GM21526 (cell line): ENCODE measurements at regions not wholly inside any gene's neighbourhood (a gene's known extent, or its start where the extent isn't known, plus 50 kb on each side); places are given as distances from the start of the nearest gene placed in this dataset.

ENCODE experiments used
- ATAC-seq: cut with Tn5 transposase; IDR thresholded peaks from one replicate; pipeline ENCODE4 v1.9.1; 2021; ENCODE audit warnings: moderate library complexity; ENCODE audit not compliant: unreplicated experiment, low FRiP score

- no peak for ATAC-seq
Measured at GRCh38 chr2:134107402-134107801, 146.5 kb upstream of the MGAT5 start.

DNA sequence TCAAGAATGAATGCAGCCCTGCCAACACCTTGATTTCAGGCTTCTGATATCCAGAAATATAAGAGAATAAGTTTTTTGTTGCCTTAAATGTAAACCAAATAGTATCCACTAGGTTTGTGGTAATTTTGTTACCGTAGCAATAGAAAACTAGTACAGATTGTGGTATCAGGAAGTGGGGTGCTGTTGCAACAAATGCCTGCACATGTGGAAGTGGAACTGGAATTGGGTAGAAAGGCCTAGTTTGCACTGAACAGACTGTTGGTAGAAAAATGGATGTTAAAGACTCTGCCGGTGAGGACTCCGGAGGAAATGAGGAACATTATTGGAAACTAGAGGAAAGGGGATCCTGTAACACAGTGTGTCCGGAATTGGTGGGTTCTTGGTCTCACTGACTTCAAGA lies 145.8 kb upstream of the MGAT5 start:
- no peak for ATAC-seq

DNA sequence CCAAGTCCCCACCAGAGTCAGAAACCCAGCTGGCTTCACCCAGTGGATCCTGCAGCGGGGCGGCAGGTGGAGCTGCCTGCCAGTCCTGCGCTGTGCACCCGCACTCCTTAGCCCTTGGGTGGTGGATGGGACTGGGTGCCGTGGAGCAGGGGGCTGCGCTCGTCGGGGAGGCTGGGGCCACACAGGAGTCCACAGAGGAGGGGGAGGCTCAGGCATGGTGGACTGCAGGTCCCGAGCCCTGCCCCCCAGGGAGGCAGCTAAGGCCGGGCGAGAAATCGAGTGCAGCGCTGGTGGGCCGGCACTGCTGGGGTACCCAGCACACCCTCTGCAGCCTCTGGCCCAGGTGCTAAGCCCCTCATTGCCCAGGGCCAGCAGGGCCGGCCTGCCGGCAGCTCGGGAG lies 144.6 kb upstream of the MGAT5 start:
- ATAC-seq = no peak

- no peak for ATAC-seq
Measured at GRCh38 chr2:134109725-134110124, 144.1 kb upstream of the MGAT5 start.

DNA sequence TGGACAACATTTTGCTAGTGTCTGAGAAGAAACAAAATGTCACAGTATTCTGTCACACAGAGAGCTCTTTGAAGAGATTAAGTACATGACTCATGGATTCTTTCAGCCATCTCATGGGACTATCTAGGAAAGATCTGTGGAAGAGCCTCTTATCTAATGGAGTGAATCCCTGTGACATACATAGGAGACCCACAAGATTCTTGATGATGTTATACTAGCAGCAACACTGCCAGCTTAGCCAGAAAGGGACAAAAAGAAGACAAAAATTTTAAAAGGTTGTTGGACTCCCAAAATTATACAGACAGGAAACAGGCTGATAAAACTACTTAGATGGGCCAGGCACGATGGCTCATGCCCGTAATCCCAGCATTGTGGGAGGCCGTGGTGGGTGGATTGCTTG lies 143.3 kb upstream of the MGAT5 start:
- ATAC-seq = no peak

DNA sequence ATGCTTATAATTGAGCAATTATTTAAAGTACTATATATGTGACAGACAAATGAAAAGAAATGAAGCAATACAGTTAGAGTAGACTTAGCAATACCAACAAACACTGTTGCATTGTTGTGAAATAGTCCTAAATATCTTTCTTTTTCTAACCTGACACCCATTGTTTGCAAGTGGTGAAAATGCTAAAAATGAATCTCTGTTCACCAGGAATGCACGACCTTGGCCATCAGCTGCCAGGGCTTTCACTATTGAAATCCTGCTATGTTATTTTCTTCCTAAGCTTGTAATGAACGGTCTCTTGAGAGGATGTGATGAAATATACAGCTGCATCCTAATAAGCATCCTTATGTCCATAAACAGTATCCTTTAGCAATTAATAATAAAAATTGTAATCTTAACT lies 136.2 kb upstream of the MGAT5 start:
- no peak for ATAC-seq

GRCh38 chr2:134118279-134119116 lies 135.4 kb upstream of the MGAT5 start:
- peak; percentile 49 for ATAC-seq

GRCh38 chr2:134119117-134119712 lies 134.7 kb upstream of the MGAT5 start:
- peak; percentile 10 for ATAC-seq

DNA sequence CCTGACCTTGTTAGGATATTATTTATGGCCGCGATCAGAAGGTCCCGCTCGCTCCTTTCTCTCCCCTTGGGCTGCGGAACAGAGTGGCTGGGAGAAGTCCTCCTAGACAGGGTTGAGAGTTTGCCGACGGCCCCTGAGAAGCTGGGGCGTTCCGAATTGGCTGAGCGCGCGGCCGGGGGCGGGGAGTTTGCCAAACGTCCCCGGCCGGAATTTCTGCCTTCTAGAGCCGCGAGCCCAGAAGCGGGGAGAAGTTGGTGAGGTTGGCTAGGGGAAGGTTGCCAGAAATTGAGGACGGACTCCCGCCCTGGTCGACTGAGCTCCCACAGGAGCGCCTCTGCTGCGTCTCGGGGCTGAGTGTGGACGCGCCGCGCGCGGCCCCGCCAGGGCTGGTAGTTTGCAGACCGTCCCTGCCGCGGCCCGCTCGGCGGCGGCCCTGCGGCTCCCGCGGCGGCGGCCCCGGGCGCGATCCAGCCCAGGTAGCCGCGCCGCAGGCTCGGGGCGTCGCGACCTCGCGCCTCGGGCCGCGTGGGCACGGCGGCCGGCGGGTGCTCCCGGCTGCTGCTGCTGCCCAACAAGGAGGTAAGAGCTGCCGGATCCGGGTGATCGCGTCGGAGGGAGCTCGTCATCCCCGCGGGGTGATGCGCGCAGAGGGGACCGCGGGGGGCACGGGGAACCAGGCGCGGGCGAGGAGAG lies 134.0 kb upstream of the MGAT5 start:
- ATAC-seq = peak; percentile 63

GRCh38 chr2:134120406-134120732 lies 133.5 kb upstream of the MGAT5 start:
- no peak for ATAC-seq

GRCh38 chr2:134120733-134121630 lies 132.9 kb upstream of the MGAT5 start:
- peak; percentile 47 for ATAC-seq

DNA sequence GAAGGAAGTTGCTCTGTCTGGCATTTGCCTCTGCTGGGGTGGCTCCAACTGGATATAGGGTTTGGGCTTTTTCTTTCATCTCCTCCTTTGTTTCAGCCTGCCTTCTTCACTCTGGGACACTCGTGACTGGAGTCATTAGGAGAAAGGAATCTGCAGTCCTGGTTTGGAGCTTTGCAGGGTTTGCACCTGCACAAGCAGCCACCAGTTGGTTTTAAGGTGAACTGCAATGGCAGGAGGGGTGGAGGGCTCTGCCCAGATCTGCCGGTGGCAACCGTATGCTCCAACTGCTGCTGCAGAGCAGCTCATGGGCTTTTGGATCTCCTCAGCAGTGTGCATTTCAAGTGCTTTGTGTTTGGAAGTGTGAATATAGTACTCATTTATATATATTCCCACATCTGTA lies 131.3 kb upstream of the MGAT5 start:
- ATAC-seq = no peak

GRCh38 chr2:134123332-134123731 lies 130.5 kb upstream of the MGAT5 start:
- no peak for ATAC-seq

DNA sequence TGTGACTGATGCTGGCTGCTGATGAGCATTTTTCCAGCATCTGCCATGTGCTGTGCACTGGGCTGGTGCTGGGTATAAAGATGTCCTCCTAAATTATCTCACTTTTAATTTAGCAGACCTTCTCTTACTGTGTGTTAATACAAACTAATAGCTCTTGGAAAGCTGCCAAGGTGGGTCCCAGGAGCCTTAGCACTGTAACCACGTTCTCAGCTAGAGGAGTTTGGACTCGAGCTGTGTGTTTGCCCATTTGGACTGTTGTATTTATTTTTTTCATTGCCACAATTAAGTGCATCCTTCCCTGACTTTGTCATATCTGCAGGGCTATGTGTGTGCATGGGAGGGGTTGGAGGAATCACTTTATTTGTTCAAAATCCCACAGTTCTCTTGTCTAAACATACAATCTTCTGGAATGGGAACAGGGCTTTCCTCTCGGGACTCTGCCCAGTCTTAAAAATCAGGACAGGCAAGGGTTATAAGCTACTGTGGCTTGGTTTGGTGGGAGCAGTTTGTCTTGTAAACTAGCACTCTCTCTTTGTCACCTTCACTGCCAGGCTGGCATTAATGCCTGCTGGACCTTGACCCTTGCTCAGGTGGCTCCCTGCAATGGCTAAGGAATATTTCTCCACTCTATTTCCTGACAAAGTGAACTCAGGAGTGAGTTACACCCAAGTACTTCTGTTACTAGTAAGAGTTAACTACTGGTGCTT lies 129.7 kb upstream of the MGAT5 start:
- ATAC-seq = no peak

GRCh38 chr2:134127496-134127895 lies 126.4 kb upstream of the MGAT5 start:
- peak; percentile 56 for ATAC-seq

DNA sequence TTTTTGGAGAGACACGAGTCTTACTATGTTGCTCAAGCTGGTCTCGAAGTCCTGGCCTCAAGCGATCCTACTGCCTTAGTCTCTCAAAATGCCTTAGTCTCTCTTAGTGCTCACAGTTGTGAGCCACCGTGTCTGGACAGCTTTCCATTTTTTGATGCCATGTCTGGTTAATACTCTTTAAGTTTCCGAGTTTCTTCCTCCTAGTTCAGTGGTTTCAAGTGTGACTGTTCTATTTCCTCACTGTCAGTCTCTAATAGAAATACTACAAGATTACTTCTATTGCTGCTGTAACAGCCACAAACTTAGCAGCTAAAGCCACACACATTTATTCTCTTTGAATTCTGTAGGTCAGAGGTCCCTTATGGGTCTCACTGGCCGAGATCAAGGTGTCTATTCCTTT lies 125.1 kb upstream of the MGAT5 start:
- no peak for ATAC-seq

GRCh38 chr2:134129900-134130537 lies 123.9 kb upstream of the MGAT5 start:
- ATAC-seq = no peak

GRCh38 chr2:134131681-134132489 lies 122.0 kb upstream of the MGAT5 start:
- no peak for ATAC-seq

DNA sequence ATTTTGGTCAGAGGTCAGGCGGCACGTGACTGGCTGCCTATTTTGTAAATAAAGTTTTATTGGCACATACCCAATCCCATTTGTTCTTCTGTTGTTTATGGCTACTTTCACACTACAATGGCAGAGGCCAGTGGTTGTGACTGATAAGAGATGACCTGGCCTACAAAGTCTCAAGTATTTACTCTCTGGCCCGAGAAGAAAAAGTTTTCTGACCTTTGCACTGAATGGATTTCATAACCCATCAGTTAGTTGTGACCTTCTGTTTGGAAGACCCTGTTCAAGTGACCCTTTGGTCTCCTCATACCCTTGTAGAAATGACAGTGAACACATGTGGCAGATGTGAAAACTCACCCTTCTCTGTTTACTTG lies 121.4 kb upstream of the MGAT5 start:
- no peak for ATAC-seq
